GM21528 (cell line): ENCODE measurements at regions not wholly inside any gene's neighbourhood (a gene's known extent, or its start where the extent isn't known, plus 50 kb on each side); places are given as distances from the start of the nearest gene placed in this dataset.
A peak's percentile ranks its signal among the peaks of the same experiment; 100 is the strongest.

Experiments
- ATAC-seq: cut with Tn5 transposase; IDR thresholded peaks from one replicate; pipeline ENCODE4 v1.9.1; 2021; ENCODE audit warnings: mild to moderate bottlenecking, moderate library complexity; ENCODE audit not compliant: unreplicated experiment, low FRiP score

- ATAC-seq: no peak
Measured at GRCh38 chr7:41633690-41634089, 69.2 kb downstream of the INHBA start.

- ATAC-seq: peak; percentile 91
Measured at GRCh38 chr7:41630741-41631140, 72.1 kb downstream of the INHBA start.

GRCh38 chr7:41629711-41630111 is 73.2 kb downstream of the INHBA start:
- ATAC-seq: no peak

GRCh38 chr7:41628901-41629300 is 74.0 kb downstream of the INHBA start:
- no peak for ATAC-seq

GRCh38 chr7:41627645-41628298 is 75.1 kb downstream of the INHBA start:
- no peak for ATAC-seq

- ATAC-seq: no peak
Measured at GRCh38 chr7:41624818-41625217, 78.1 kb downstream of the INHBA start.

- no peak for ATAC-seq
Measured at GRCh38 chr7:41621953-41622831, 80.7 kb downstream of the INHBA start.

- no peak for ATAC-seq
Measured at GRCh38 chr7:41617987-41618386, 84.9 kb downstream of the INHBA start.

- no peak for ATAC-seq
Measured at GRCh38 chr7:41612798-41613197, 90.1 kb downstream of the INHBA start.

GRCh38 chr7:41612386-41612785 is 90.5 kb downstream of the INHBA start:
- no peak for ATAC-seq

GRCh38 chr7:41608447-41608846 is 94.4 kb downstream of the INHBA start:
- ATAC-seq: no peak

- ATAC-seq: no peak
Measured at GRCh38 chr7:41603985-41604384, 98.9 kb downstream of the INHBA start.

GRCh38 chr7:41599760-41600159 is 103.1 kb downstream of the INHBA start:
- no peak for ATAC-seq

- ATAC-seq: no peak
Measured at GRCh38 chr7:41592794-41593193, 110.1 kb downstream of the INHBA start.

GRCh38 chr7:41592236-41592635 is 110.7 kb downstream of the INHBA start:
- ATAC-seq: no peak

- ATAC-seq: no peak
Measured at GRCh38 chr7:41590986-41591385, 111.9 kb downstream of the INHBA start.

- no peak for ATAC-seq
Measured at GRCh38 chr7:41588341-41588740, 114.5 kb downstream of the INHBA start.

- ATAC-seq: no peak
Measured at GRCh38 chr7:41586931-41587640, 115.8 kb downstream of the INHBA start.

- ATAC-seq: no peak
Measured at GRCh38 chr7:41584746-41585145, 118.1 kb downstream of the INHBA start.

- ATAC-seq: no peak
Measured at GRCh38 chr7:41582116-41582515, 120.8 kb downstream of the INHBA start.

- no peak for ATAC-seq
Measured at GRCh38 chr7:41581041-41581440, 121.8 kb downstream of the INHBA start.
